Stimulated activated CD8-positive, alpha-beta memory T cell treated with anti-CD3 and anti-CD28 coated beads, Interleukin-7, amount 100 ng/mL, for 48 hours (primary cell): ENCODE measurements at regions not wholly inside any gene's neighbourhood (a gene's known extent, or its start where the extent isn't known, plus 50 kb on each side); places are given as distances from the start of the nearest gene placed in this dataset.
"Not testable (repeated sequence)": the region's sequence is repeated elsewhere in the genome, so short reads cannot be mapped to it uniquely, and the experiment has no call there.

Source experiments
- DNase-seq, 2 donors: peaks; one replicate each; pipeline ENCODE4 v3.0.0-alpha.2; 2020; ENCODE audit warnings: low read depth in 1 of 2; ENCODE audit errors: extremely low read depth in 1 of 2

DNA sequence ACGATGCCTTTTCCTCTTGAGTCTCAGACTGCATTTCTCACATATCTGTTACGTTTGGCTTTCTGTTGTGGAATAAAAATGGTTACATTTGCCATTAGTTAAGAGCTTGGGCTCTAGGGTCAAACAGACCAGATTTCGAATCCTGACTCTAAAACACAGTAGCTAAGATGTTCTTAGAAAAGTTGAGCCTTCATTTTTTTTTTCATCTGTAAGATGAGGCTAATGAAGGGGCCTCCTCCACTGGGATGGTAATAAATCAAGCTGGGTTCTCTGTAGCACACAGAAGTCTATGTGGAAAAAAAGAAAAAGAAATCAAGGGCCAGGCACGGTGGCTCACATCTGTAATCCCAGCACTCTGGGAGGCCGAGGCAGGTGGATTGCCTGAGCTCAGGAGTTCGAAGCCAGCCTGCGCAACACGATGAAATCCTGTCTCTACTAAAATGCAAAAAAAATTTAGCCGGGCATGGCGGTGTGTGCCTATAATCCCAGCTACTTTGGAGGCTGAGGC lies 49.9 kb upstream of the CAPRIN1 start:
- no peak for DNase-seq

GRCh38 chr11:33999393-33999792 lies 52.1 kb upstream of the CAPRIN1 start:
- DNase-seq: no peak

- no peak for DNase-seq
These were observed 53.8 kb upstream of the CAPRIN1 start for GRCh38 chr11:33997584-33998251.

DNA sequence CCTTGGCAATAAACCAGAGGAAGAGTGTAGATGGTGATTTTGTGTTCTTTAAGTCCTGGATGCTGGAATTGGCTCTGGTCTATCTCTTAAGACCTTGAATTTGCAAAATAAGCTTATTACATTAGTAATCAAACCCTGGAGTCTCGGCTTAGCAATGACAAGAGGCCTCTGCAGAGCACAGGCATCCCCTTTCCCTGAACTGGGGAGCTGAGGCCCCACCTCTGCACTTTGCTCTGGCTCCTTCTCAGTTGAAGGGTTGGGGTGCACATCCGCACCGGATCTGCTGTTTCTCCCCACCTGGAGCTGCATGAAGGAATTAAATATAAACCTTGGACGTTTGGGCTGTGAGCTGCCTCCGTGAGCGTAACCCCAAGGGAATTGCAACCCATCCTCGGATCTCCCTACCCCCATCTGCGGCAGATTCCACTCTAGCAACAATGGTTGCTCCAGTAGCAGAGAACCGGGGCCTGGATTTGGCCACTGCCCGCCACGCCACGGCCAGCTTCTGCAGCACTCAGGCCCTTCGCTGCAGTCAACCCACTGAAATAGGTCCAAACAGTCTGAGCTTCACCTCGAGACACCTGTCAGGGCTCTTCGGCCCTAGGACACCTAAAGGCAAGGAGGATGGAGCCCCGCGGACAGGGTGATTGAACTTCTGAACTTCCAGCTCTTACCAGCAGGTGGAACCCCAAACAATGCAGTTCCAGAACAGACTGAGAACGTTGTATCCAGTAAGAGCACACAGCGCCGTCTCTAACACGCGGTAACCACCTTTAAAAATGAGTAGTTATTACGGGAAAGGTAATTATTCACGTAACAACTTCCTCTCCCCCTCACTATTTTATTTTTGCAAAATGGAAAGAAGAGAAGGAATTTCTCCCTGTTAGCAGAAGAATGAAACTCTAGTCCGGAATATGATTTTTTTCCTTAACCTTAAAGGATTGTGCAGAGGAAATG lies 54.8 kb upstream of the CAPRIN1 start:
- peak; percentile 27 to 59 for DNase-seq

DNA sequence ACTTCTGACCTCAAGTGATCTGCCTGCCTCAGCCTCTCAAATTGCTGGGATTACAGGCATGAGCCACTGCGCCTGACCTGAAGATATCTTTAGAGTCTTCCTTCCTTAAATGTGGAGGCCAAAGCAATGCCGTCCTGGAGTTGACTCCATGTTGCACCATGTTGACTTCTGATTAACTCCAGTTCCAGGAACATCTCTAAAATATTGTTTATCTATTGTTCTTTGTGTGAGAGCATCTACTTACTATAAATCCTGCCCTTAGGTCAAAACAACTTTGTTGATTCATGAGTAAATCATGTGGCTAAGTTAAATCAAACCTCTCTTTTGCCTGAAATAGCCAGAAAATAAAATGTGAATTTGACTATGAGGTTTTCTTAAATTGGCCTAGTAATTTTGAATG lies 56.6 kb upstream of the CAPRIN1 start:
- no peak for DNase-seq

- DNase-seq: not testable (repeated sequence)
These were observed 60.4 kb upstream of the CAPRIN1 start for GRCh38 chr11:33991136-33991535.

DNA sequence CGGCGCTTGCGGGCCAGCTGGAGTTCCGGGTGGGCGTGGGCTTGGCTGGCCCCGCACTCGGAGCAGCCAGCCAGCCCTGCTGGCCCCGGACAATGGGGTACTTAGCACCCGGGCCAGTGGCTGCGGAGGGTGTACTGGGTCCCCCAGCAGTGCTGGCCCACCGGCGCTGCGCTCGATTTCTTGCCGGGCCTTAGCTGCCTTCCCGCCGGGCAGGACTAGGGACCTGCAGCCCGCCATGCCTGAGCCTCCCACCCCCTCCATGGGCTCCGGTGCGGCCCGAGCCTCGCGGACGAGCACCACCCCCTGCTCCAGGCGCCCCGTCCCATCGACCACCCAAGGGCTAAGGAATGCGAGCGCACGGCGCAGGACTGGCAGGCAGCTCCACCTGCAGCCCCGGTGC lies 61.4 kb upstream of the CAPRIN1 start:
- DNase-seq: not testable (repeated sequence)

GRCh38 chr11:33989461-33989860 lies 62.1 kb upstream of the CAPRIN1 start:
- no peak for DNase-seq

DNA sequence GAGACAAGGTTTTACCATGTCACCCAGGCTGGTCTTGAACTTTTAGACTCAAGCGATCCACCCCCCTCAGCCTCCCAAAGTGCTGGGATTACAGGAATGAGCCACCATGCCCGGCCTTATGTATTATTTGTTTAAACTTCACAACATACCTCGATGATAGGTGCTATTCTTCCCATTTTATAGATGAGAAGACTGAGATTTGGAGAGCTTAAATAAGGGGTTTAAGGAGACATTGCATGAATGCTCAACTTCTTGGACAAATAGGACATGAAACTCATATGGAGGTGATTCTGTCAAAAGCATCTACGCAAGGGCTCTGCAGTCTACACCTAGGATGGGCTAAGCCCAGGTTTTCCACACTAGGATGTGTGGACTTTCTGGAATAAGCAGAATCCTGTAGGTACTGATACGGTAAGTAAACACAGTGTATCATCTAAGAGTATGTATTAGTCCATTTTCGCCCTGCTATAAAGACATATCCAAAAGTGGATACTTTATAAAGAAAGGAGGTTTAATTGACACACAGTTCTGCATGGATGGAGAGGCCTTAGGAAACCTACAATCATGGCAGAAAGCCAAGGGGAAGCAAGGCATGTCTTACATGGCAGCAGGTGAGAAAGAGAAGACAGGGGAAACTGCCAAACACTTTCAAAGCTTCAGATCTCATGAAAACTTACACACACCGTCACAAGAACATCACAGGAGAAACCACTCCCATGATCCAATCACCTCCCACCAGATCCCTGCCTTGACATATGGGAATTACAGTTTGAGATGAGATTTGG lies 62.8 kb upstream of the CAPRIN1 start:
- DNase-seq: no peak

DNA sequence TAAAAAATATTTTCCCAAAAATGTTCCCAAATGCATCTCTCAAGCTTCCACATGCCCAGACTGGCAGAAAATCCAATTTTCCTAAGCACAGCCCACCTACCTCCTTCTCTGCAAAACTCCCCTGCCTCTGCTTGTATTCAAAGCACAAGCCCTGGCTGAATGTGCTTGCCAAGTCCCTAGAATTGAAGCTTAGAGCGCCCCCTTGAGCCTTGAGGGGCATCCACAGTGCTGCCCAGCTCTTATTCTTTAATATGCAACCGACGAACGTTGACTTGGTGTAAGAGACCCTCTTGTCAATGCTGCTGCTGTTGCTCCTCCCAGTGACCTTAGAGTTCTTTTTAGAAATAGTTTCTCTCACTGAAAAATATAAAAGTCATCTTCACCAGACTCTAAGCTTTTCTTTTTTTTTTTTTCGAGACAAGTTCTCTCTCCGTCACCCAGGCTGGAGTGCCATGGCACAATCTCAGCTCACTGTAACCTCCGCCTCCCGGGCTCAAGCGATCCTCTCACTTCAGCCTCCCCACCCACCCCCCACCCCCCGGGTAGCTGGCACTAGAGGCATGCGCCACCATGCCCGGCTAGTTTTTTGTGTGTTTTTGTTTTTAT lies 63.5 kb upstream of the CAPRIN1 start:
- peak; percentile 40 to 59 for DNase-seq

GRCh38 chr11:33987545-33987944 lies 64.0 kb upstream of the CAPRIN1 start:
- DNase-seq: no peak

DNA sequence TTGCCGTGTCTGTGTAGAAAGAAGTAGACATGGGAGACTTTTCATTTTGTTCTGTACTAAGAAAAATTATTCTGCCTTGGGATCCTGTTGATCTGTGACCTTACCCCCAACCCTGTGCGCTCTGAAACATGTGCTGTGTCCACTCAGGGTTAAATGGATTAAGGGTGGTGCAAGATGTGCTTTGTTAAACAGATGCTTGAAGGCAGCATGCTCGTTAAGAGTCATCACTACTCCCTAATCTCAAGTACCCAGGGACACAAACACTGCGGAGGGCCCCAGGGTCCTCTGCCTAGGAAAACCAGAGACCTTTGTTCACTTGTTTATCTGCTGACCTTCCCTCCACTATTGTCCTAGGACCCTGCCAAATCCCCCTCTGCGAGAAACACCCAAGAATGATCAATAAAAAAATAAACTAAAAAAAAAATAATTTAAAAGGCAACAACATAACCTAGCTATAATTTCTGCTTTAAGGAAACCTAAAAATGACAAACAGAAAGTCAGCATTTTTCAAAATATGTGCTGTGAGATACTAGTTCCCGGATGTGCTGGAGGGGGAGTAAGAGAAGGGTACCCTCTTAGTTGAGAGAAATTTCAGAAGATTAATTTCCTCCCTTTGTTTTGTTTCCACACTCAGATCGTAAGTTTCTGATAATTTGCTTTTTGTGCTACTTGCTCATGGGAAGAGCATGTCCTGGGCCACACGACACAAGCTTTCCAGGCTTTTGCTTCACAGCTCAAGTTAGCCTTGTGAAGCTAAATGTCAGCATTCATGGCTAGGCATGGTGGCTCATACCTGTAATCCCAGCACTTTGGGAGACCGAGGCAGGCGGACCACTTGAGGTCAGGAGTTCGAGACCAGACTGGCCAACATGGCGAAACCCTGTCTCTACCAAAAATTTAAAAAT lies 64.7 kb upstream of the CAPRIN1 start:
- not testable (repeated sequence) for DNase-seq

DNA sequence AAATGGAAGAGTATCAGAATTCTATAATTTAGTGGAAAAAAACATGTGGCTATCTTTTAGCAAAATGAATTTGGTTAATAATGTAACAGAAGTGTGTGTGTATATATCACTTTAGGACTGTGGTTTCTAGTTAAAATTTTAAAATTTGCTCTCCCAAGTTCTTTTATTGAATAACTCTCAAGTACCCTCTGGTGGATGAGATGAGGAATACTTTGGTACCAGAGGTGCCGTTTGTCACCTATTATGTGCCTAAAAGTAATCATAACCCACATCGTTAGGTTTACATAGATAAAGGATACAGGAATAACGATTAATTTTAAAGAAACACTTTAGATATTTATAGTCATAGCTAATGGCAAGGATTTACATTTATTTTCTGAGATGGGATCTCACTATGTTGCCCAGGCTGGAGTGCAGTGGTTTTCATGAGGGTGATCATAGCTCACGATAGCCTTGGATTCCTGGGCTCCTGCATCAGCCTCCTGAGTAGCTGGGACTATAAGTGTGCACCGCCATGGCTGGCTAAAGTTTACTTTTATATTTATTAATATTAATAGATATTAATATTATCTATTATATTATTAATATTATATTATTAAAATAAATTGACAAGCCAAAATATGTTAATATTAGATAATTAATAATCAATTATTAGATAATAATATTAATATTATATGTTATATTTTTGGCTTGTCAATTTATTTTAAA lies 66.7 kb upstream of the CAPRIN1 start:
- no peak for DNase-seq

DNA sequence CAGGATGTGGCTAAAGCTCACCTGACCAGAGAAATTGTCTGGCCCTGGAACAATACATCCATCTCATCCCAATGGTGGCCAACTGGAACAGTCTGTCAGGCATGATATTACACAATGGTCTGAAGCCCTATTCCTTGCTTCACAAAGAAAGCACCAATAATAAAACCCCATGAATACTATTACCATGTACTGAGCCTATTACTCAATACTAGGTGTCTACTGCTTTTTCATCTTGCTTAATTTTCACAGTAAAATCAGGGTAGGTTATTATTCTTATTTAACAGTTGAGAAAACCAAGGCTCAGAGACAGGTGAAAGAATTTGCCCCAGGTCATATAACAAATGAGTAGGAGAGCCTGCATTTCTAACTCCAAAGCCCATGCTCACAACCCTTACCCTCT lies 68.9 kb upstream of the CAPRIN1 start:
- DNase-seq: no peak

- no peak for DNase-seq
These were observed 70.6 kb upstream of the CAPRIN1 start for GRCh38 chr11:33980897-33981296.

- no peak for DNase-seq
These were observed 73.2 kb upstream of the CAPRIN1 start for GRCh38 chr11:33978376-33978775.

DNA sequence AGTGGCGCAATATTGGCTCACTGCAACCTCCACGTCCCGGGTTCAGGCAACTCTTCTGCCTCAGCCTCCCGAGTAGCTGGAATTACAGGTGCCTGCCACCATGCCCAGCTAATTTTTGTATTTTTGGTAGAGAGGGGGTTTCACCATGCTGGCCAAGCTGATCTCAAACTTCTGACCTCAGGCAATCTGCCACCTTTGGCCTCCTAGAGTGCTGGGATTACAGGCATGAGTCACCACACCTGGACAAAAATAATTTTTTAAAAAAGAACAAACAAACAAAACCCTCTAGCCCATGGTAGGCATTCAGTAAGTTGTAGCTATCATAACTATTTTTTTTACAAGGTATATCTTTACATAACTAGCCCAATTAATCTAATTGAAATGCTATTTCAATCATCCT lies 73.9 kb upstream of the CAPRIN1 start:
- no peak for DNase-seq

DNA sequence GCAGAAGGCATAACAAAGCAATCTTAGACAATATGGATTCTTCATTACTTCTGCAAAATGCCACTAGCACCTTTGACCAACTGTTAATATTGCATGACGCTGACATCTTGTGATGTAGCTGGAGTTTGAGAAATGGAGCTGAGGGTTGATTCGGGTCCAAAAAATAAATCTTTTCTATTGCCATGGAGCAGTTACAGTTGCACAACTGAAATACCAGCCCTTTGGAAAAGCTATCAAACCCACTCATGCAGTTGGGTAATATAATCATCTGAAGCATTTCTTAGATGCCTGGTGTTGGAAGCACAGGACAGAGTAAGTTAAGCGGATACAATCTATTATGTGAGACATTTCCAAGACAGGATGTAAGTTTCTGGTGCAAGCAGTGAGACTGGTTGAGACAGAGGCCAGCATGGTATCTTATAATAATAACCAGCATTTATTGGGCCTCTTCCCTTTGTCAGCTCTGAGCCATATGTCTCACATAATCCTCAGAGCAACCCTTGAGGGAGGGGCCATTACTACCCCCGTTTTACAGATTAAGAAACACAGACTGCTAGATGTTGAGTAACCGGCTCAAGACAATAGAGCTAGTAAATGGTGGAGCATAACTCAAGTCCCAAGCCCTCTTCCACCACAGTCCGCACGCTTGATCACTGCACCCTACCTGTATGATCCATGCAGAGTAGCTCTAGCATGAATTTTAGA lies 74.9 kb upstream of the CAPRIN1 start:
- DNase-seq: no peak
